GM21576 (cell line): ENCODE measurements at regions not wholly inside any gene's neighbourhood (a gene's known extent, or its start where the extent isn't known, plus 50 kb on each side); places are given as distances from the start of the nearest gene placed in this dataset.

Experiments
- ATAC-seq: cut with Tn5 transposase; IDR thresholded peaks from one replicate; pipeline ENCODE4 v1.9.1; 2021; ENCODE audit warnings: mild to moderate bottlenecking, moderate library complexity; ENCODE audit not compliant: unreplicated experiment

DNA sequence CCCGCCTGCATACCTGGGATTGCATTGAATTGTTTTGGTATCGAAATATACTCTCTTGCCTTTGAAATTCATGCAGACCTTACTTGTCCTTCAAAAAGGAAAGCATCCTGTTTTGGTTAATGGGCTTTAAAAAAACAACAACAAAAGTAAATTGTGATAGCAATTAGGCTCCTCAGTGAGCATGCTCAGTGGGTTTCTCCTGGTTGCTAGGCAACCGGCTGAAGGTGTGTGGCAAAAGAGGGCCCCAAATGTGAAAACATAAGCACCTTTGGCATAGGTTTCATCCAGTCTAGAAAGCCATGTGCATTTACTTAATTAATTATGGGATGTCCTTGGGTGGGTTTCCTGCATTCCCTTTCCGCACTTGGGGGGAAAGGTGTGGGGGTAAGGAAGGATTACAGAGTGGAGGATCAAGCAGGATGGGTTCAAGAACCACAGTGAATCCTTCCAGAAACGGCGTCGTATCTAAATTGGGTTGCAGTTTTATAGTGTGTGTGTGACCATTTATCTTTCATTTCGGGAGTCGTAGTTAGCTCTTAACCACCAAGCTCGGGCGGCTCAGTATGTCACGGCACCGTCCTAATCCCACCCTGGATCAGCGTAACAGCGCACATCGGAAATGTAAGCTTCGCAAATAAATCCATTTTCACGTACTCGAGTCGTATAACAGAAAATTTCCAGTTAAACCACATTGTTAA, 274.9 kb upstream of the TCF4 start:
- no peak for ATAC-seq

DNA sequence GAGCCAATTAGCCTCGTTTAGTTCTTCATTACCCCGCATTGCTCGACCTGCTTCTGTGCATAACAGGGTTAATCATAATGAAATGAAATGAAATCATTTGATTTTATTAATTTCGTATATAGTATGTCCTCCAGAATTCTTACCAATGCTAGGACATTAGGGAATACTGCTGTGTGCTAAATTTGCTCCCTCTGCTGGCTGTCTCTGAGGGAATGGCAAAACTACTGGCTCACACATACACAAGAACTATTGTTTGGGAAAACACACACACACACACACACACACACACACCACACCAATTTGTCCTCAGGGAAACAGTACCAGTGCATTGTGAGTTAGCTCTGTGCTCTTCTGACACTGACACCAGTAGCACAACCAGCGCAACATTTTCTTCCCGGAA, 273.3 kb upstream of the TCF4 start:
- ATAC-seq = no peak

DNA sequence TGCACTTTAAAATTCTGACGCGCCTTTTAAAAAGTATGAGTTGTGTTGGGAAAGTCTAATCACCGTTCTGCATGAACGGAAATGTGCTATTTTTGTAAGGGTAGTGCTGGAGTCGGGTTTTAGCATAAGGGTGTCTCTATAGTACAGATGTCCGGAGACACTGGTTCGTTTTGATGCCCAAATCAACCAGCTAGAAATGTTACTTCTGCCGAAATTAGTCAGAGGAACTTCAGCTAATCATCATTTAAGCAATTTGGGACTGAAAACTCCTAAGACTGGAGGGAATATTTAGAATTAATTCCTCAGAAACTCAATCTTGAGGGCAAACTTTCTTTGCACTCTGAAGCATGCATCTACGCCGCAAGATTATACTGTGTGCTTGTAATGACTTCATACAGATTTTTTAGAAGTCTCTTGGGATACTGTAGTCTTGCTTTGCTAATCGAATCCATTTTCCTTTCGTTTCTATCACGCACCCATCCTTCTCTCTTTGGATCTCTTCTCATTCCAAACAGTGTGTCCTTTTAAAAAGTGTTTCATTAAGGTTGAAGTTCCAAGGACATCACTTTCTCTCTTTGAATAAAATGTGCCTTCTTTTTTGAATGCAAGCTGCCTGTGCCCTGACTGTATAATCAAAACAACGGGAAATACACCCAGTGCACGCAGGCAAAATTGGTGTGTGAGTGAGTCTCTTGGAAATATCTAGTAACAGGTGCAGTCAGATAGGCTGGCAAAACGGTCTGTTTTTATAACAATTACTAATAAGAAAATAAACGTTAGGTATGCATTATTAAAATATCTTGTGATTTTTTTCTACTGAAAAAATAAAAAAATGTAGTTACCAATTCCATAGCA, 270.9 kb upstream of the TCF4 start:
- ATAC-seq = no peak

- ATAC-seq = no peak
Observed at GRCh38 chr18:55857956-55858355, 270.0 kb upstream of the TCF4 start.

DNA sequence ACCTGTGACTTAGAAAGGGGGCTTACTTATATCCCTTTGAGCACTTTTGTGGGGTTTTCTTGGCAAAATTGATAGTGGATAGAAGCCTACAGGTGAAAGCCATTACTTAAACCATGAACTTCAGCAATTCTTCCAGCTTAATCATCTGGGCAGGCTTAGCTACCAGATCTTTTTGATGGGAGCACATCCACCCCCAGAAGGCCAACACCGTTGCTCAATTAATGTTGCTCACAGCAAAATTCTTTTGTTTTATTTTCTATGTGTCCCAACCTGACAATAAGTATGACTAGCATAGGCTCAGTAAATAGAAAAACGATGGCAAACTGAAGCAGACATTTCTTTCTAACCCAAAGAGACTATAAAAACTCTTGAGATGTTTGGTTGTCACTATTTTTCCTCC, 269.4 kb upstream of the TCF4 start:
- ATAC-seq = no peak

- no peak for ATAC-seq
Observed at GRCh38 chr18:55856679-55857078, 268.7 kb upstream of the TCF4 start.

DNA sequence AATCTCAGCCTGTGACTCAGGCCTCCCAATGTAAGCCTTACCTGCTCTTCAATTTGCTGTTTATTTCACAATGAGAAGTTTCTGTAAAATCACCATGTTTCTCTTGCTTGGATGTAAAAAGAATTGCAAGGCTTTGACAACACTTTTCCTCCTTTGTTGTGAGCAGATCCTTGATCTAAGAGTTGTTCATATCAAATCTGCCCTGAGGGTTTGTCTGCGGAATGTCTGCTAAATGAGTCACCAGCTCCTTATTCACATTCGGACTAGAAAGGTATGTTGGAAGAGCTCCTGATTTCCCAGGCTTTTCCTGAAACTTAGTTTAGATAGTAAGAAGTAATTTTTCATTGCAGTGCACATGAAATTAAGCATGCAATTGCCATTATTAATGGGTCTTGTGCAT, 268.2 kb upstream of the TCF4 start:
- ATAC-seq = no peak

- no peak for ATAC-seq
Observed at GRCh38 chr18:55853268-55853667, 265.3 kb upstream of the TCF4 start.

GRCh38 chr18:55850904-55851303, 262.9 kb upstream of the TCF4 start:
- ATAC-seq = no peak

GRCh38 chr18:55849391-55849790, 261.4 kb upstream of the TCF4 start:
- ATAC-seq = no peak

GRCh38 chr18:55847960-55848359, 260.0 kb upstream of the TCF4 start:
- ATAC-seq = no peak

DNA sequence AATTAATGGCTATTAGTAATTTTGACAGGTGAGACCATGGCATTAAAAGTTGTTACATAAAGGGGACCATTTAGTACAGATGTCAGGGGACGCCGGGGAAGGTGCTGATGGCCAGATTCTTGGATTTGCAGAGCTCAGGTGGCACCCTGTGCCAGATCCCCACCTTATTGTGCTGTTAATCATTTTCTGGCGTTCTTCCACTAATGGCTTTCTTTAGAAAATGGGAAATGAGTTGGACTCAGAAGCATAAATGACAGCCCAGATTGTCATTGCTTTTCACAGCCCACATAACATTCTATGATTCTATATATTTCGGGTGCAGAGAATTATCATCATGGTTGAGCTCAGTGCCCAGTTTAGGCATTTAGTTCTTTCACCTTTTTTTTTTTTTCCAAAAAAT, 257.2 kb upstream of the TCF4 start:
- no peak for ATAC-seq

DNA sequence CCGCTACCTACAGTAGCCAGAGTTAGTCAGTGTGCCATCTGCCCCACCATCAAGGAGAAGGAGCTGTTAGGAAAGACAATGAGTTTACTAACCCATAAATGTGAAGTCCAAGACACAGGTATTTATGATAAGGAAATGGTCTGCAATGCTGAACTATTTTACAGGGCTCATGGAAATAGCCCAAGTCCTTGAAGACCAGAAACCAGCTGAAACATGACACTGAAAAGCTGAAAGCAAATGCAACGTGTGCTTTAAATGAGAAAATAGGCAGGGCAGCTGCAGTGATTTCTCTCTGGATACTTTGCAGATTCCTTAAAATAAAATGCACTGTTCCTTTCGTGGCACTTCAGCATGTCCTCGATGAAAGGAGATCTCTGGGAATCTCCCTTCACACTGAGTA, 256.4 kb upstream of the TCF4 start:
- no peak for ATAC-seq

DNA sequence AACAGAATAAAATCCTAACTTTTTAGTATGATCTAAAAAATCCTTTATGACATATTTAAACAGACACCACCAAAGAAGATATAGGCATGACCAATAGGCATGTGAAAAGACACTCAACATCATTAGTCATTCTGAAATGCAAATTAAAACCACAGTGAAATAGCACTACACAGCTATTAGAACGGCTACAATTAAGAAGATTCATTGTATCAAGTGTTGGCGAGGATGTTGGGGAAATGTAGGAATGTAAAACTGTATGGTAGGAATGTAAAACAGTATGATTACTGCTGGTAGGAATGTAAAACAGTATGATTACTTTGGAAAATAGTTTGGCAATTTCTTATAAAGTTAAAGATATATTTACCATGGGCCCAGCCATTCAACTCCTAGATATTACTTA, 253.3 kb upstream of the TCF4 start:
- ATAC-seq = no peak

- ATAC-seq = no peak
Observed at GRCh38 chr18:55840601-55841170, 252.7 kb upstream of the TCF4 start.

GRCh38 chr18:55839343-55839742, 251.4 kb upstream of the TCF4 start:
- ATAC-seq = no peak

GRCh38 chr18:55838841-55839240, 250.8 kb upstream of the TCF4 start:
- ATAC-seq = no peak

GRCh38 chr18:55838319-55838718, 250.3 kb upstream of the TCF4 start:
- no peak for ATAC-seq

- ATAC-seq = no peak
Observed at GRCh38 chr18:55833543-55833942, 245.6 kb upstream of the TCF4 start.

GRCh38 chr18:55830544-55830943, 242.6 kb upstream of the TCF4 start:
- ATAC-seq = no peak

GRCh38 chr18:55821219-55821618, 233.2 kb upstream of the TCF4 start:
- no peak for ATAC-seq

DNA sequence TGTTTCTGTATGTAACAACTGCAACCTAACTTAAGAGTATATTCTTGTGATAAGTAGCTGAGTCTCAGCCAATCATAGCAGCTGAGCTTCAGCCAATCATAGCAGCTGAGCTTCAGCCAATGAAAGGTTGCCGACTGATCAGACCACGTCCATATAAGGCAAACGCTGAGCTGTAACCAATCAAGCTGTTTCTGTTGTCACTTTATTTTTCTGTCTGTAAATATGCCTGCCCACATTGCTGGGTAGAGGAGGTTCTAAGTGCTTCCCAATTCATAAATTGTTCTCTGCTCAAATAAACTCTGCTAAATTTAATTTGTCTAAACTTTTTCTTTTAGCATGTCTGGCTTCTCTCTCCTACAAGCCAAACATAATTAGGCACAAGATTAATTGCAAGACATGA, 231.5 kb upstream of the TCF4 start:
- no peak for ATAC-seq
